PC-9 (cell line): ENCODE measurements at regions not wholly inside any gene's neighbourhood (a gene's known extent, or its start where the extent isn't known, plus 50 kb on each side); places are given as distances from the start of the nearest gene placed in this dataset.

Experiments
- BruUV-seq: library from RNA; stranded (reverse); fragments of 400-500 nt; replicated peaks from 2 replicates; lab custom pipeline; 2021; lab: Mats Ljungman, UMichigan
- CTCF ChIA-PET: fragments of 300-600 bp; sonication (Branson Sonifier 250); formaldehyde crosslinking; loops from one replicate; lab custom pipeline; 2022; ENCODE audit warnings: antibody characterized with exemption; lab: Charles Lee
- POLR2A ChIA-PET: fragments of 300-600 bp; sonication (Branson Sonifier 250); formaldehyde crosslinking; loops from one replicate; lab custom pipeline; 2022; ENCODE audit warnings: antibody characterized with exemption; ENCODE audit not compliant: unreplicated experiment; lab: Charles Lee
- DNase-seq, 2 experiments: peaks; one replicate each; pipeline versions ENCODE4 v3.0.0 to v3.0.0-alpha.2; 2015 to 2022; ENCODE audit warnings: mixed read lengths in 1 of 2
- H2AFZ ChIP-seq: fragments of 200-600 bp; sonication (generic); 2 replicates; pipeline ENCODE4 v1.8.1; 2017; ENCODE audit warnings: antibody characterized with exemption
- H3F3A ChIP-seq: fragments of 200-600 bp; sonication (generic); 2 replicates; pipeline ENCODE4 v1.8.1; 2017; ENCODE audit warnings: antibody characterized with exemption, mild to moderate bottlenecking, low read depth; ENCODE audit not compliant: insufficient read depth
- H3K27ac ChIP-seq: fragments of 200-600 bp; sonication (generic); 2 replicates; pipeline ENCODE4 v1.6.1; 2016; ENCODE audit warnings: mixed run types
- H3K27me3 ChIP-seq: fragments of 200-600 bp; sonication (generic); 2 replicates; pipeline ENCODE4 v1.6.1; 2016; ENCODE audit warnings: low read depth, mixed run types; ENCODE audit not compliant: insufficient read depth
- H3K36me3 ChIP-seq: fragments of 200-600 bp; sonication (generic); 2 replicates; pipeline ENCODE4 v1.6.1; 2016; ENCODE audit warnings: low read depth, mixed run types
- H3K4me1 ChIP-seq: fragments of 200-600 bp; sonication (generic); replicated peaks from 2 replicates; pipeline ENCODE4 v1.6.1; 2016; ENCODE audit warnings: mixed run types; ENCODE audit not compliant: insufficient read depth
- H3K4me2 ChIP-seq: fragments of 200-600 bp; sonication (generic); 2 replicates; pipeline ENCODE4 v1.6.1; 2017; ENCODE audit warnings: mixed run types
- H3K4me3 ChIP-seq: fragments of 200-600 bp; sonication (generic); 2 replicates; pipeline ENCODE4 v1.6.1; 2016; ENCODE audit warnings: mixed run types
- H3K79me2 ChIP-seq: fragments of 200-600 bp; sonication (generic); 2 replicates; pipeline ENCODE4 v1.6.1; 2017; ENCODE audit warnings: low read depth, mixed run types
- H3K9me2 ChIP-seq: fragments of 200-600 bp; sonication (generic); 2 replicates; pipeline ENCODE4 v1.8.1; 2017; ENCODE audit warnings: mild to moderate bottlenecking; ENCODE audit not compliant: insufficient read depth
- H3K9me3 ChIP-seq: fragments of 200-600 bp; sonication (generic); 2 replicates; pipeline ENCODE4 v1.8.1; 2016; ENCODE audit warnings: low read depth; ENCODE audit not compliant: insufficient read depth
- H4K20me1 ChIP-seq: fragments of 200-600 bp; sonication (generic); 2 replicates; pipeline ENCODE4 v1.8.1; 2017; ENCODE audit not compliant: insufficient read depth
- EZH2 ChIP-seq: fragments of 200-600 bp; sonication (generic); IDR thresholded peaks from 2 replicates; pipeline ENCODE4 v1.8.0; 2017; ENCODE audit warnings: antibody characterized with exemption, low read depth
- intact Hi-C: fragments of 100-400 bp; cut with micrococcal nuclease; formaldehyde crosslinking; loops from one replicate; pipeline ENCODE4 v1.10.0; 2022; ENCODE audit not compliant: unreplicated experiment
- TF ChIP-seq, protein P1 (sequence below): fragments of 200-600 bp; sonication (generic); conservative IDR thresholded peaks from 2 replicates; pipeline ENCODE4 v1.6.1; 2017; ENCODE audit warnings: mixed run types, antibody characterized with exemption, mild to moderate bottlenecking, moderate library complexity

DNA sequence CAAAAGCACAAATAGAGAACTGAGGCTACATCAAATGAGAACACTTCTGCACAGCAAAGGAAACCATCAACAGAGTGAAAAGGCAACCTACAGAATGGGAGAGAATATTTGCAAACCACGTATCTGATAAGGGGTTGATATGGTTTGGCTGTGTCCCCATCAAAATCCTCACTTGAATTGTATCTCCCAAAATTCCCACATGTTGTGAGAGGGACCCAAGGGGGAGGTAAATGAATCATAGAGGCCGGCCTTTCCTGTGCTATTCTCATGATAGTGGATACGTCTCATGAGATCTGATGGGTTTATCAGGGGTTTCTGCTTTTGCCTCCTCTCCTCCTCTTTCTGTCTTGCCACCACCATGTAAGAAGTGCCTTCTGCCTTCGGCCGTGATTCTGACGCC is 120.6 kb upstream of the FRMD4A start:
- H3K4me3 ChIP-seq, result no peak overlapping the region
- no peaks in the 10 kb centered on the region for H3K9me3 ChIP-seq
- ChIA-PET CTCF (no interaction called here), POLR2A (no interaction called here)
- intact Hi-C loops, result no loop called here
- H3F3A ChIP-seq, result no peaks in the 10 kb centered on the region; the same call in 1 of the 2 replicates
- no peaks in the 10 kb centered on the region for H4K20me1 ChIP-seq
- H3K27ac ChIP-seq, result no peak overlapping the region
- TF ChIP-seq EZH2, result no peak
- TF ChIP-seq, protein P1, sequence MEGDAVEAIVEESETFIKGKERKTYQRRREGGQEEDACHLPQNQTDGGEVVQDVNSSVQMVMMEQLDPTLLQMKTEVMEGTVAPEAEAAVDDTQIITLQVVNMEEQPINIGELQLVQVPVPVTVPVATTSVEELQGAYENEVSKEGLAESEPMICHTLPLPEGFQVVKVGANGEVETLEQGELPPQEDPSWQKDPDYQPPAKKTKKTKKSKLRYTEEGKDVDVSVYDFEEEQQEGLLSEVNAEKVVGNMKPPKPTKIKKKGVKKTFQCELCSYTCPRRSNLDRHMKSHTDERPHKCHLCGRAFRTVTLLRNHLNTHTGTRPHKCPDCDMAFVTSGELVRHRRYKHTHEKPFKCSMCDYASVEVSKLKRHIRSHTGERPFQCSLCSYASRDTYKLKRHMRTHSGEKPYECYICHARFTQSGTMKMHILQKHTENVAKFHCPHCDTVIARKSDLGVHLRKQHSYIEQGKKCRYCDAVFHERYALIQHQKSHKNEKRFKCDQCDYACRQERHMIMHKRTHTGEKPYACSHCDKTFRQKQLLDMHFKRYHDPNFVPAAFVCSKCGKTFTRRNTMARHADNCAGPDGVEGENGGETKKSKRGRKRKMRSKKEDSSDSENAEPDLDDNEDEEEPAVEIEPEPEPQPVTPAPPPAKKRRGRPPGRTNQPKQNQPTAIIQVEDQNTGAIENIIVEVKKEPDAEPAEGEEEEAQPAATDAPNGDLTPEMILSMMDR, result no peak
- no TSS peak for BruUV-seq
- H2AFZ ChIP-seq, result no peak overlapping the region
- no peak for DNase-seq
- no peaks in the 10 kb centered on the region for H3K27me3 ChIP-seq
- no peaks in the 10 kb centered on the region for H3K36me3 ChIP-seq
- no peaks in the 10 kb centered on the region for H3K4me1 ChIP-seq
- no peaks in the 10 kb centered on the region for H3K9me2 ChIP-seq
- no peaks in the 10 kb centered on the region for H3K79me2 ChIP-seq
- no peak overlapping the region for H3K4me2 ChIP-seq

DNA sequence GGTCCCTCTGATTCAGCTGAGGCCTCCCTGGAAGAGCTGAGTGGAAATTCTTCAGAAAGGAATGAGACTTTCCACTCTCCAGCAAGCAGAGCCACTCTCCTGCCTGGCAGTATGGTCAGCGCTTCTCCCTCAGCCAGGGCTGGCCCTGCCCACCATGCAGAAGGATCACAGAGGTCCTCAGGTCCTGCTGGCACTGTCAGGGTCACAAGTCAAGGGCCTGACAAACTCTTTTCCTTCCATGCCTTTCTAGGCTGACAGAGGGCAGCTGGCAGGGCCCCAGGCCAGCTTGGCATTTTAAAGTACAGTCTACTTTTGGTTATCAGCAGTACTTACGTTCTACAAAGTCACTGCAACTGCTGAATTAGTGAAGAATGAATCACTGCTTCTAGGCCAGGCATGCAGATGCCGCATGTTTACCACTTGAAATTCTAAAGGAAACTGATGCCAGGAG is 119.3 kb upstream of the FRMD4A start:
- Histone ChIP-seq H3K79me2 (no peaks in the 10 kb centered on the region), H2AFZ (no peak overlapping the region), H3K4me3 (no peak overlapping the region), H3K9me2 (no peaks in the 10 kb centered on the region), H3K36me3 (no peaks in the 10 kb centered on the region), H3K27ac (no peak overlapping the region), H3K4me2 (no peak overlapping the region), H3K4me1 (no peaks in the 10 kb centered on the region), H4K20me1 (no peaks in the 10 kb centered on the region), H3K9me3 (no peaks in the 10 kb centered on the region), H3K27me3 (no peaks in the 10 kb centered on the region), H3F3A (no peaks in the 10 kb centered on the region; the same call in 1 of the 2 replicates)
- DNase-seq, result no peak
- TF ChIP-seq EZH2, result no peak
- TF ChIP-seq, protein P1, result no peak
- CTCF ChIA-PET, result no interaction called here
- intact Hi-C loops, result no loop called here
- BruUV-seq, result no TSS peak
- POLR2A ChIA-PET, result no interaction called here

DNA sequence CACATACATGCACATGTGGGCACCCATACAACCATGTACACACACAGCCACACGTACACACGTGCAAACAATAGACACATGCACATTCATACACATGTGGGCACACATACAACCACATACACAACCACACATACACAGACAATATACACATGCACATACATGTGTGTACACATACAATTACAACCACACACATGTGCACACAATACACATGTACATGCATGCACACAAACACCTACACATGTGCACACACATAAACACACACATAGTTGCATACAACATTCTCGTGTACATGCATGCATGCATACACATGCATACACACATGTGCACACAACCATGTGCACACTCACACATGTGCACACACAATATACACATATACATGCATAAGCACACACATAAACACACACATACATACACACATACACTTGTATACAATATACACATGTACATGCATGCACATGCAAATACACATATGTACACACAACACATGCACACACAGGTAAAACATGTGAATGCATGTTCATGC is 118.6 kb upstream of the FRMD4A start:
- Histone ChIP-seq H4K20me1 (no peaks in the 10 kb centered on the region), H3K4me2 (no peak overlapping the region), H3K9me3 (no peaks in the 10 kb centered on the region), H3F3A (no peaks in the 10 kb centered on the region; the same call in 1 of the 2 replicates), H2AFZ (no peak overlapping the region), H3K79me2 (no peaks in the 10 kb centered on the region), H3K27me3 (no peaks in the 10 kb centered on the region), H3K36me3 (no peaks in the 10 kb centered on the region), H3K4me1 (no peaks in the 10 kb centered on the region), H3K9me2 (no peaks in the 10 kb centered on the region), H3K27ac (no peak overlapping the region), H3K4me3 (no peak overlapping the region)
- BruUV-seq, result no TSS peak
- TF ChIP-seq EZH2, result no peak
- TF ChIP-seq, protein P1, result no peak
- DNase-seq, result no peak
- CTCF ChIA-PET, result no interaction called here
- intact Hi-C loops, result no loop called here
- POLR2A ChIA-PET, result no interaction called here
